GM12878 (cell line): ENCODE measurements at regions not wholly inside any gene's neighbourhood (a gene's known extent, or its start where the extent isn't known, plus 50 kb on each side); places are given as distances from the start of the nearest gene placed in this dataset.

Source experiments
- ATAC-seq: fragments of 200-7000 bp; cut with Tn5 transposase; 3 replicates; pipeline ENCODE4 v1.9.1; 2020; ENCODE audit warnings: mild to moderate bottlenecking, moderate library complexity
- BruUV-seq: library from RNA; stranded (reverse); fragments of 400-500 nt; replicated peaks from 2 replicates; lab custom pipeline; 2021; lab: Mats Ljungman, UMichigan
- CTCF ChIA-PET: fragments of 300-600 bp; sonication (Branson Sonifier 250); formaldehyde crosslinking; extraction: SDS; loops from one replicate; lab custom pipeline; 2021; ENCODE audit warnings: inconsistent platforms; lab: Yijun Ruan, JAX
- POLR2A ChIA-PET: fragments of 350-600 bp; formaldehyde crosslinking; extraction: SDS; loops from one replicate; lab custom pipeline; 2021; ENCODE audit warnings: inconsistent platforms; lab: Charles Lee
- RAD21 ChIA-PET: fragments of 300-600 bp; sonication (Branson Sonifier 250); formaldehyde crosslinking; loops from one replicate; lab custom pipeline; 2023; ENCODE audit warnings: antibody characterized with exemption; ENCODE audit not compliant: unreplicated experiment; lab: Charles Lee
- SMC1A ChIA-PET: fragments of 300-600 bp; sonication (Branson Sonifier 250); formaldehyde crosslinking; loops from one replicate; lab custom pipeline; 2023; ENCODE audit not compliant: unreplicated experiment, uncharacterized antibody; lab: Charles Lee
- DNase-seq: peaks from one replicate; pipeline ENCODE4 v3.0.0-alpha.2; 2011; ENCODE audit warnings: low read depth, low spot score
- FAIRE-seq: peaks from 3 replicates; lab custom pipeline; 2011; peaks lifted over from hg19 to GRCh38; lab: Jason Lieb, UNC
- H2AFZ ChIP-seq: 2 replicates; pipeline ENCODE4 v1.6.0; 2011; ENCODE audit warnings: low read depth, low read length, control low read depth; ENCODE audit not compliant: control insufficient read depth
- H3K27ac ChIP-seq: 2 replicates; pipeline ENCODE4 v1.5.1; 2011; ENCODE audit warnings: control low read depth; ENCODE audit not compliant: control insufficient read depth, insufficient read depth
- H3K27me3 ChIP-seq, 2 experiments: replicated peaks in 1 of 2; 2 replicates each; pipeline versions ENCODE4 v1.6.0 to v1.6.1; 2011; ENCODE audit warnings: low read length in 1 of 2; ENCODE audit not compliant: control insufficient read depth in 2 of 2, insufficient read depth in 2 of 2
- H3K36me3 ChIP-seq, 2 experiments: 2 replicates each; pipeline ENCODE4 v1.5.1; 2011; ENCODE audit warnings: low read length in 1 of 2; ENCODE audit not compliant: control insufficient read depth in 2 of 2, insufficient read depth in 2 of 2
- H3K4me1 ChIP-seq: 2 replicates; pipeline ENCODE4 v1.6.1; 2011; ENCODE audit warnings: mild to moderate bottlenecking, low read length, moderate library complexity, mixed read lengths; ENCODE audit not compliant: control insufficient read depth, insufficient read depth
- H3K4me2 ChIP-seq: 2 replicates; pipeline ENCODE4 v1.6.0; 2011; ENCODE audit warnings: control low read depth; ENCODE audit not compliant: control insufficient read depth, insufficient read depth
- H3K4me3 ChIP-seq: fragments of 200-600 bp; sonication (generic); 2 replicates; pipeline ENCODE4 v1.5.1; 2016
- H3K79me2 ChIP-seq: 2 replicates; pipeline ENCODE4 v1.6.0; 2011; ENCODE audit warnings: low read length; ENCODE audit not compliant: control insufficient read depth, insufficient read depth
- H3K9ac ChIP-seq: 2 replicates; pipeline ENCODE4 v1.8.0; 2011; ENCODE audit warnings: low read length, control low read depth, mixed read lengths; ENCODE audit not compliant: control insufficient read depth, insufficient read depth
- H3K9me3 ChIP-seq: replicated peaks from 3 replicates; pipeline ENCODE4 v1.5.1; 2011; ENCODE audit warnings: mild to moderate bottlenecking, low read length; ENCODE audit not compliant: control insufficient read depth, insufficient read depth
- H4K20me1 ChIP-seq: 2 replicates; pipeline ENCODE4 v1.6.0; 2011; ENCODE audit not compliant: control insufficient read depth, insufficient read depth
- ATF2 ChIP-seq: IDR thresholded peaks from 2 replicates; pipeline ENCODE4 v1.6.1; 2012; ENCODE audit warnings: low read length, inconsistent platforms
- ATF7 ChIP-seq: fragments of 450-650 bp; IDR thresholded peaks from 2 replicates; pipeline ENCODE4 v1.6.1; 2016; ENCODE audit warnings: low read depth, mild to moderate bottlenecking
- CEBPB ChIP-seq, 2 experiments: fragments of 150-350 bp in 1 of 2; IDR thresholded peaks; 2 replicates each; pipeline ENCODE4 v1.6.1; 2012 to 2014; ENCODE audit warnings: low read depth in 2 of 2, low read length in 2 of 2, borderline replicate concordance in 1 of 2, inconsistent platforms in 1 of 2
- DPF2 ChIP-seq: fragments of 450-650 bp; IDR thresholded peaks from 2 replicates; pipeline ENCODE4 v1.6.1; 2017; ENCODE audit warnings: mild to moderate bottlenecking
- ELK1 ChIP-seq: IDR thresholded peaks from 2 replicates; pipeline ENCODE4 v1.6.1; 2012; ENCODE audit warnings: low read depth, low read length, improper control_type of control experiment
- EZH2 ChIP-seq: IDR thresholded peaks from 2 replicates; pipeline ENCODE4 v1.6.1; 2012; ENCODE audit warnings: low read depth, mild to moderate bottlenecking, control low read depth, inconsistent platforms, low read length, borderline replicate concordance; ENCODE audit not compliant: control insufficient read depth
- IRF4 ChIP-seq: IDR thresholded peaks from 2 replicates; pipeline ENCODE4 v1.6.1; 2011; ENCODE audit warnings: low read depth, low read length
- MXI1 ChIP-seq: fragments of 150-350 bp; IDR thresholded peaks from 2 replicates; pipeline ENCODE4 v1.6.1; 2011; ENCODE audit warnings: low read depth, mild to moderate bottlenecking, inconsistent platforms, low read length, improper control_type of control experiment
- POLR2A ChIP-seq: IDR thresholded peaks from 2 replicates; pipeline ENCODE4 v1.6.1; 2011; ENCODE audit warnings: low read depth, mild to moderate bottlenecking, low read length
- SIX5 ChIP-seq: IDR thresholded peaks from 2 replicates; pipeline ENCODE4 v1.6.1; 2011; ENCODE audit warnings: mild to moderate bottlenecking, low read depth, low read length, moderate library complexity; ENCODE audit not compliant: severe bottlenecking
- TARDBP ChIP-seq: IDR thresholded peaks from 2 replicates; pipeline ENCODE4 v1.6.1; 2016; ENCODE audit warnings: borderline replicate concordance
- ZBTB40 ChIP-seq: fragments of 450-650 bp; IDR thresholded peaks from 2 replicates; pipeline ENCODE4 v1.6.1; 2016; ENCODE audit warnings: mild to moderate bottlenecking, moderate library complexity, borderline replicate concordance
- WGBS: methylation state at CpG from one replicate; pipeline ENCODE4 v1.1.6; 2016; ENCODE audit warnings: low lambda C conversion rate; ENCODE audit not compliant: insufficient replicate concordance, insufficient coverage; ENCODE audit errors: missing lambda C conversion rate; 5-methylcytosine and 5-hydroxymethylcytosine counted together
- in situ Hi-C: fragments of 300-500 bp; cut with MboI; formaldehyde crosslinking; loops from 9 replicates; pipeline ENCODE4 v1.14.3; 2018; ENCODE audit warnings: mixed read lengths
- intact Hi-C: fragments of 100-400 bp; cut with micrococcal nuclease; formaldehyde crosslinking; loops from one replicate; pipeline ENCODE4 v1.14.2; 2022; ENCODE audit not compliant: unreplicated experiment

- Histone ChIP-seq H3K27me3 (no peaks in the 10 kb centered on the region), H3K36me3 (no peaks in the 10 kb centered on the region), H4K20me1 (no peaks in the 10 kb centered on the region), H3K4me1 (no peaks in the 10 kb centered on the region), H3K4me2 (no peak overlapping the region), H3K79me2 (no peaks in the 10 kb centered on the region), H3K4me3 (no peak overlapping the region)
- intact Hi-C loops = no loop called here
- SMC1A ChIA-PET = no interaction called here
- WGBS = 25% methylated on average over 4 of the region's 8 CpGs
- RAD21 ChIA-PET = no interaction called here
- DNase-seq (no peak), ATAC-seq (no peak), FAIRE-seq (no peak)
- TF ChIP-seq TARDBP = no peak
- TF ChIP-seq DPF2 = no peak
- no peak for TF ChIP-seq ELK1
- TF ChIP-seq CEBPB (IDR thresholded peaks at IDR 0.05; ENCODE audit: borderline replicate concordance in 1 of 2, low read depth in 2 of 2, low read length in 2 of 2) = no peak
- TF ChIP-seq, all 136 proteins: peak for 0
- Histone ChIP-seq H2AFZ (no peak overlapping the region), H3K27ac (no peak overlapping the region), H3K9me3 (no peaks in the 10 kb centered on the region), H3K9ac (no peak overlapping the region)
- BruUV-seq = no TSS peak
- ChIA-PET CTCF (no interaction called here), POLR2A (no interaction called here)
- in situ Hi-C loops = no loop called here
These were observed 1414.6 kb upstream of the MIR17HG start for GRCh38 chr13:89932902-89933301.

GRCh38 chr13:89936256-89936655 is 1411.2 kb upstream of the MIR17HG start:
- DNase-seq (no peak), FAIRE-seq (no peak), ATAC-seq (no peak)
- intact Hi-C loops = no loop called here
- Histone ChIP-seq H3K27me3 (no peaks in the 10 kb centered on the region), H3K36me3 (no peaks in the 10 kb centered on the region), H4K20me1 (no peaks in the 10 kb centered on the region), H3K27ac (no peak overlapping the region), H3K9me3 (no peaks in the 10 kb centered on the region), H3K4me3 (no peak overlapping the region), H3K4me2 (no peak overlapping the region), H2AFZ (no peak overlapping the region), H3K79me2 (no peaks in the 10 kb centered on the region), H3K9ac (no peak overlapping the region), H3K4me1 (no peaks in the 10 kb centered on the region)
- WGBS = 5% methylated on average over 4 of the region's 4 CpGs
- BruUV-seq = no TSS peak
- in situ Hi-C loops = no loop called here
- POLR2A ChIA-PET = no interaction called here
- CTCF ChIA-PET = no interaction called here
- SMC1A ChIA-PET = interaction anchor here (0.9 to 1.1 kb wide), 2 partner anchors 12 kb away, joined by 3 to 4 read pairs; no protein-coding TSS in a partner anchor
- RAD21 ChIA-PET = no interaction called here
- TF ChIP-seq MXI1 (no peak), ATF7 (no peak), POLR2A (no peak), EZH2 (no peak), SIX5 (no peak), ZBTB40 (no peak), ATF2 (no peak), IRF4 (no peak), TARDBP (no peak)
